NB4 (cell line): ENCODE measurements at regions not wholly inside any gene's neighbourhood (a gene's known extent, or its start where the extent isn't known, plus 50 kb on each side); places are given as distances from the start of the nearest gene placed in this dataset.

Experiments used
- MYC ChIP-seq: IDR thresholded peaks from 2 replicates; pipeline ENCODE4 v1.6.1; 2011; ENCODE audit warnings: low read depth, low read length
- POLR2A ChIP-seq: IDR thresholded peaks from 2 replicates; pipeline ENCODE4 v1.6.1; 2011; ENCODE audit warnings: mild to moderate bottlenecking; ENCODE audit not compliant: insufficient read length; ENCODE audit errors: extremely low read depth
- TF ChIP-seq, protein P1 (sequence below): IDR thresholded peaks from one replicate; pipeline ENCODE4 v1.5.1; 2012; ENCODE audit warnings: low read depth, low read length
- TF ChIP-seq, protein P2 (sequence below): IDR thresholded peaks from 2 replicates; pipeline ENCODE4 v1.6.1; 2011; ENCODE audit warnings: low read depth, low read length

DNA sequence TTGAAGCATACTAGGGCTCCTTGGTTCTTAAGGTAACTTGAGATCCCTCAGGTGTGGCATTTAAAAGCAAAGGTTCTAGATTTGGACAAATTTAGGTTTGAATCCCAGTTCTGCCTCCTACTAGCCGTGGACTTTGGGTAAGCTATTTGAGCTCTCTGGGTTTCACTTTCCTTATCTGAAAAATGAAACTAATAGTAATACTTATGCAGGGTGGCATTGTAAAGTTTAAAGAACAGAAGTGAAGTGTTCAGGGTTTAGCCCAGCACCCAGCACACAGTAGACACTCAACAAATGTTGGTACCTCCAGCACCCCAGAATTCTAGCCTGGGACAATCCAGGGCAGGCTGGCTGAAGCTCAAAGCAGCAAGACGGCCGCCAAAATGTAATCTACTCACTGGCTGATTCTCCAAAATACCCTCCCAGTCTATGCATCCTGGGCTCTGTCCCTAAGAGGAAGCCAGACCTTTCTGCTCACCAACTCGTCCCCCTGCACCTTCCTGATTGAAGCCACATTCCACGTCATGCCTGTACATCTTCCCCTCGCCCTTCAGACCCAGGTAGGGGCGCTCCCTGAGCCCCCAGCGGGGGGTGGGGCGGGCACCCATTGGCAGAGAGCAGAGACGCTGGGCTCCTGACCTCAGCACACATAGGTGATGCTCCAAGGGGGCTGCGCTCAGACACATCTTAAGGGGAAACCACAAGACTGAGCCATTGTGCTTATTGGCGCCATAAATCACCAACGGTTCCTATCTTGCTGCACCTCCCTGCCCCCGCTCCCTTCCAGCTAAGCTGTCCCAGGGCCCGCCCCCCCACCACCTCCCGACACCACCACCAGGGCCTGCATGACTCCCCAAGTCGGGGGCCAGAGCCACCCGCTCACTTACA is 160.6 kb downstream of the BCOR start:
- TF ChIP-seq, protein P1, sequence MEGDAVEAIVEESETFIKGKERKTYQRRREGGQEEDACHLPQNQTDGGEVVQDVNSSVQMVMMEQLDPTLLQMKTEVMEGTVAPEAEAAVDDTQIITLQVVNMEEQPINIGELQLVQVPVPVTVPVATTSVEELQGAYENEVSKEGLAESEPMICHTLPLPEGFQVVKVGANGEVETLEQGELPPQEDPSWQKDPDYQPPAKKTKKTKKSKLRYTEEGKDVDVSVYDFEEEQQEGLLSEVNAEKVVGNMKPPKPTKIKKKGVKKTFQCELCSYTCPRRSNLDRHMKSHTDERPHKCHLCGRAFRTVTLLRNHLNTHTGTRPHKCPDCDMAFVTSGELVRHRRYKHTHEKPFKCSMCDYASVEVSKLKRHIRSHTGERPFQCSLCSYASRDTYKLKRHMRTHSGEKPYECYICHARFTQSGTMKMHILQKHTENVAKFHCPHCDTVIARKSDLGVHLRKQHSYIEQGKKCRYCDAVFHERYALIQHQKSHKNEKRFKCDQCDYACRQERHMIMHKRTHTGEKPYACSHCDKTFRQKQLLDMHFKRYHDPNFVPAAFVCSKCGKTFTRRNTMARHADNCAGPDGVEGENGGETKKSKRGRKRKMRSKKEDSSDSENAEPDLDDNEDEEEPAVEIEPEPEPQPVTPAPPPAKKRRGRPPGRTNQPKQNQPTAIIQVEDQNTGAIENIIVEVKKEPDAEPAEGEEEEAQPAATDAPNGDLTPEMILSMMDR: no peak
- TF ChIP-seq POLR2A (no peak), MYC (no peak)
- TF ChIP-seq, protein P2, sequence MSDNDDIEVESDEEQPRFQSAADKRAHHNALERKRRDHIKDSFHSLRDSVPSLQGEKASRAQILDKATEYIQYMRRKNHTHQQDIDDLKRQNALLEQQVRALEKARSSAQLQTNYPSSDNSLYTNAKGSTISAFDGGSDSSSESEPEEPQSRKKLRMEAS: no peak
